Activated CD8-positive, alpha-beta memory T cell treated with anti-CD3 and anti-CD28 coated beads for 1 hour (primary cell): ENCODE measurements at regions not wholly inside any gene's neighbourhood (a gene's known extent, or its start where the extent isn't known, plus 50 kb on each side); places are given as distances from the start of the nearest gene placed in this dataset.
"Not testable (repeated sequence)": the region's sequence is repeated elsewhere in the genome, so short reads cannot be mapped to it uniquely, and the experiment has no call there.

Experiments
- DNase-seq, 2 donors: peaks; one replicate each; pipeline ENCODE4 v3.0.0-alpha.2; 2020; ENCODE audit warnings: low read depth in 1 of 2; ENCODE audit errors: extremely low read depth in 1 of 2

DNA sequence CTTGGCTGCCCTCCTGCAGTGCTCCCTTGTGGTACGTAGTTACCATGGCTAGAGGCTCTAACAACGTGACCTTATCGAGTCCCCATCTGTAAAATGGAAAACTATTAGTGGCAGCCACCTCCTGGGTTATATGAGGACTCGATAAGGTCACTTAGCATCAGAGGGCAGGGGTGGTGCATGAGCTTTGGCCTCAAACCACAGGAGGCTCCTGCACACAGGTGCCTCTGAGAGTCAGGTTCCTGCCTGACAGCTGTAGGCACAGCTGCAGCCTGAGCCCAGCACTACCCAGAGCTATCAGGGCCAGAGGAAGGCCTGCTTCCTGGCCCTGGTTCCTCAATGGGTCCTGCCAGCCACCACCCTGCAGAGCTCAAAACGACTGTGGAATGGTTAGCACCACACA is 57.2 kb upstream of the SEC14L1 start:
- no peak for DNase-seq

DNA sequence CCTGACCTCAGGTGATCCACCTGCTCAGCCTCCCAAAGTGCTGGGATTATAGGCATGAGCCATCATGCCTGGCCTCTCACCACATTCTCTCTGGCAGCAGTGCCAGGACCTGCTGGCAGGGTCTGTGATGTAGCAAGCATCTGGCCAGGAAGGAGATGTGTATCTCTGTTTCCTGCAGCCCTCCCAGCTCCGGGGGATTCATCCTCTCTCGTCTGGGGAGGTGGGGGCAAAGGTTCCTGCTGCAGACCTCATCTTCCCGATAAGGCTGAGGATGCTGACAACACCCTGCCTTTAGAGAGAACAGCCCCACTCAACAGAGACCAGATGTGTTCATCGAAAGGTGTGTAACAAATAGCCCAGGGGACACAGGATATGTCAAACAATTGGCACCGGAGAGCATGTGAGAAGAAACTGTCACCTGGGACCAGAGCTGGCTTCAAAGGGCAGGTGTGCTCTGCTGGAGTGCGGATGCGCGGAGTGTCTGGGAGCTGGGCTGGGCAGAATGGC is 54.8 kb upstream of the SEC14L1 start:
- DNase-seq, result no peak

DNA sequence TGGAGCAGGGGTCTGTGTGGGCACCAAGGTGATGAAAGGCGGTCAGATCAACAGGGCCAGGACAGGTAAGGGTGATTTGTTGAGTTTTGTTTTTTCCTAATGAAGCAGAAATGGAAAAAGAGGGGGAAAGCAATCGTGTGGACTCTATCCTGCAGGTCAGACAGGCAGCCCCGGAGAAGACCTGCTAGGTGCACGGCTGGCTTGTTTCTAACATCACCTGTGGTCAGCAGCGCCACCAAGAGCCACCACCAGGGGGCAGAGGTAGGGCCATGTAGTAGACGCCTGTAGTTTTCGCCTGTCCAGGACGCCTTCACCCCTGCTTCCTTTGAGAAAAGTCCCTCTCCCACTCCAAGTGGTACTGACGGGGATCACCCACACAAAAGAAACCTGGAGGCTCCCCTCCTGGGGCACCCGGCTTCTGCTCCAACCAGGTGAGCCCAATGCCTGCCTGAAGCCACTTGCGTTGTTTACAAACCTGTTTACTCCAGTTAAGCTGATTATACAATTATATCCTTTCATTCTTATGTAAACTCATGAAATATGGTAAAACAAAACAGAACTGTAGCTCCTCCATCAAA is 54.2 kb upstream of the SEC14L1 start:
- DNase-seq, result peak in 1 of 2 donors; percentile 72

DNA sequence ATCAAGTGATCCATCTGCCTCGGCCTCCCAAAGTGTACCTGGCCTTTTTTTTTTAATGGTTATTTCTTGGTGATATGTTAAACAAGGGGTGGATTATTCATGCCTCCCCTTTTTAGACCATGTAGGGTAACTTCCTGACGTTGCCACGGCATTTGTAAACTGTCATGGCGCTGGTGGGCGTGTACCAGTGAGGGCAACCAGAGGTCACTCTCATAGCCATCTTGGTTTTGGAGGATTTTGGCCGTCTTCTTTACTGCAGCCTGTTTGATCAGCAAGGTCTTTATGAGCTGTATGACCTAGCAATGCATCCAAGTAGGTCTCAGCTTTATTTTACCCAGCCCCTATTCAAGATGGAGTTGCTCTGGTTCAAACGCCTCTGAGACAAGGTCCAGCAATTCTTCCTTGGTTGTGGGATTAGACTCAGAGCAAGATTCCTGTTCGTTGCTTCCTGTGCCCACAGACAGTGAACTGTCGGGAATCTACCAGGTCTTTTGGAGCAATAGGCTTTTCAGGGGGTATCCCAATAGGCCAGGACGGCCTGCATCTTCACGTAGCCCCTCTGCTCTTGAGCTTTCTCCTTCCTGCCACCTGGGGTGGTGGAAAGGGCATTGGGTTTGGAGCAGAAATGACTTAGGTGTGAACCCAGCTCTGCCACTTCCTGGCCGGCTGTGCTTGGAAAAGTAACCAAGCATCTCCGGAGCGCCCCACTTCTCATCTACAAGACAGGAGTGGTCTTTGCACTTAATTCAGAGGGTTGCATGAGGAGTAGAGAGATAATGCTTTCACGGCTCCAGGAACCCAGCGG is 52.9 kb upstream of the SEC14L1 start:
- DNase-seq, result no peak

DNA sequence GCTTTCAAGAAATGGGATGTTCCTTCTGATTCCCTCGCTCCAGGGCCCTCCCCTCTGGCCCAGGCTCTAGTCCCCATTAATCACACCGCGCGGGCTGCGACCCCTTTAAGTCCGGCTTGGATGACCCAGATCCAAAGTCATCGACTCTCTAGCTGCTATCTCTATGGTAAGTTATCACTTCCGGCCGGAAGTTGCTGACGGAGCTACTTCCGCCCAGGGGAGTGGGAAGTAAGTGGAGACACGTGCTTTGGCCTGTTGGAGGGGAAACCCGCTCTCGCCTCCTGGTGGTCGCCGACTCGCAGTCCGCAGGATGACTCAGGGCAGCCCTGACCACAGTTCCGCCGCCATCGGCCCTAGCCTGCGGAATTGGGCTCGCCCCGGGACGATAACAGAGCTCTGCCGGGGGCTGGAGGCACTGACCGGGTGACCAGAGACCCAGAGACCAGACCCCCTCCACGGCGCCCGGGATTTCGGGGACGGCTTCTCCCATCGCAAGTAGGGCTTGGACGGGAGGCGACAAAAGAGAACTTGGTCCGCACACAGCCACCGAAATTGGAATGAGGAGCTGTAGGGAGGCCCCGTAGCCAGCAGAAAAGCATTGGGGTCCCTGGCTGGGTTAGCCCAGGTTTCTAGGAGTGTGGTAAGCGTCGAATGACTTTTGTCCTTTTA is 52.2 kb upstream of the SEC14L1 start:
- DNase-seq, result peak; percentile 58 to 75

DNA sequence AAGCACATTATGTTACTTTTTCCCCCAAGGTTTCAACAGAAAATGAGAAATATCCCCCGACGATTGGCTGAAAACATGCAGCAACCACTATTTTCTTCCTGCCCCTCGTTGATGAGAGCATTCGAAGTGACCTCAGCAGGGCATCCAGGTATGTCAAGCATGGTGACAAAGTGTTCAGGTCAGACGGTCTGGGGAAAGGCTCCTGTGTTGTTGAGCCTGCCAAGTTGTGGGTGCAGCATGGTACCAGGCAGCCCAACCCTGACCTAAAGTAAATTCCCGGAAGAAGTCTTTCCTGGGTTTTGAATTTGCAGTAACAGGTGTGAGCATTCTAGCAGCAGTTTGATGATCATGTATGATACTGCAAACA is 51.7 kb upstream of the SEC14L1 start:
- no peak for DNase-seq

DNA sequence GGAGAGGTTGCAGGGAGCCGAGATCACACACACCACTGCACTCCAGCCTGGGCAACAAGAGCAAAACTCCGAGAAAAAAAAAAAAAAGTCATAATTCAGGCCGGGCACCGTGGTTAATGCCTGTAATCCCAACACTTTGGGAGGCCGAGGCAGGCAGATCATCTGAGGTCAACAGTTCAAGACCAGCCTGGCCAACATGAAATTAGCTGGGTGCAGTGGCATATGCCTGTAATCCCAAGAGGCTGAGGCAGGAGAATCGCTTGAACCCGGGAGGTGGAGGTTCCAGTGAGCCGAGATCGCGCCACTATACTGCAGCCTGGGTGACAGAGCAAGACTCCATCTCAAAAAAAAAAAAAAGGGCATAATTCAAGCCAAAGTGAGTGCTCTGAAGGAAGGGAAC is 50.8 kb upstream of the SEC14L1 start:
- DNase-seq, result not testable (repeated sequence)

DNA sequence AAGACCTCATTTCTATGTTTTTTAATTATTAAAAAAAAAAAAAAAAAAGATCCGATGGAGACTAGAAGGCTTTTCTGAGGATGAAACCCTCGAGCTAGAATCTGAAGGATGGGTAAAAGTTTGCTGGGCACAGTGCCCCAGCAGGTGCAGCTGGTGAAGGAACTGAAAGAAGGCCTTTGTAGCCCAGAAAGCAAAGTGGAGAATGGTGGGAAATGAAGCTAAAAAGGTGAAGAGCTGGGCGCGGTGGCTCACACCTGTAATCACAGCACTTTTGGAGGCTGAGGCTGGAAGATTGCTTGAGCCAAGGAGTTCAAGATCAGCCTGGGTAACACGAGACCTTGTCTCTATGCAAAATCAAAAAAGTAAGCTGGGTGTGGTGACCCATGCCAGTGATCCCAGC is 50.3 kb upstream of the SEC14L1 start:
- no peak for DNase-seq
